ENCODE measurements at regions not wholly inside any gene's neighbourhood (a gene's known extent, or its start where the extent isn't known, plus 50 kb on each side); places are given as distances from the start of the nearest gene placed in this dataset.
"Not testable (repeated sequence)": the region's sequence is repeated elsewhere in the genome, so short reads cannot be mapped to it uniquely, and the experiment has no call there.

DNA sequence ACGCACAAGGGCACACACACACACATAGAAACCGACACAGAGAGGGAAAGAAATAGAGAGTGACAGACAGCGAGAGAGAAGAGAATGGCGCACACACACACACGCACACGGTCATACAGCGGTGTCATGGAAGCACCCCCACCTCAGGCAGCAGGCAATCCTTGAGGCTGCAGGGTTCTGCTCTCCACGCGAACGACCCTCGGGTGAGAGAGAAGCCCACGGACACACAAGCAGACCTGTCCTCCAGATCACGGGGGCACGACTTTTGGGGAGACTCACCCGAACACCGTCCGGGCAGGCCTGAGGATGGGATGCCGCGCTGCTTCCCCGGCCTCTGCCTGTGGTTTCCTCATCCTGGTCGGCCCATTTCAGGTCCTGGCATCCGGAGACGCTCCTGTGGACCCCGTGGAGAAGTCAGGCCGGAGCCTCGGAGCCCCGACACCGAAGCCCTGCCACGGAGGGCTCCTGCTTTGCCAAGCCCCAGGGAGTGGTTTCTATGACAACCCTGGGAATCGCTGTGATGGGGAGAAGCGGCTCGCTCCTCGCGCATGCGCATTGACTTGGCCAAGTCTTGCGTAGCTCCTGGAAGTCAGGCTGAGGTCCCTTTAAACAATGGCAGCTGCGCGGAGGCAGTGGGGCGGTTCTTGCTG, 118.2 kb upstream of the KCNJ18 start:
- DNase-seq (ENCODE audit: low read depth in 1 of 2, low spot score in 1 of 2) = no peak
- no peak overlapping the region for H3K4me3 ChIP-seq (replicated peaks; ENCODE audit: insufficient read depth, low read length)
- no peak overlapping the region for H3K27ac ChIP-seq (replicated peaks)
- TF ChIP-seq POLR2AphosphoS5 (IDR thresholded peaks at IDR 0.05; ENCODE audit: low read depth) (no peak), GABPA (IDR thresholded peaks at IDR 0.05; ENCODE audit: low read depth) (no peak), SPI1 (IDR thresholded peaks at IDR 0.05; ENCODE audit: borderline replicate concordance, low read depth) (no peak)
- TF ChIP-seq, protein P1, sequence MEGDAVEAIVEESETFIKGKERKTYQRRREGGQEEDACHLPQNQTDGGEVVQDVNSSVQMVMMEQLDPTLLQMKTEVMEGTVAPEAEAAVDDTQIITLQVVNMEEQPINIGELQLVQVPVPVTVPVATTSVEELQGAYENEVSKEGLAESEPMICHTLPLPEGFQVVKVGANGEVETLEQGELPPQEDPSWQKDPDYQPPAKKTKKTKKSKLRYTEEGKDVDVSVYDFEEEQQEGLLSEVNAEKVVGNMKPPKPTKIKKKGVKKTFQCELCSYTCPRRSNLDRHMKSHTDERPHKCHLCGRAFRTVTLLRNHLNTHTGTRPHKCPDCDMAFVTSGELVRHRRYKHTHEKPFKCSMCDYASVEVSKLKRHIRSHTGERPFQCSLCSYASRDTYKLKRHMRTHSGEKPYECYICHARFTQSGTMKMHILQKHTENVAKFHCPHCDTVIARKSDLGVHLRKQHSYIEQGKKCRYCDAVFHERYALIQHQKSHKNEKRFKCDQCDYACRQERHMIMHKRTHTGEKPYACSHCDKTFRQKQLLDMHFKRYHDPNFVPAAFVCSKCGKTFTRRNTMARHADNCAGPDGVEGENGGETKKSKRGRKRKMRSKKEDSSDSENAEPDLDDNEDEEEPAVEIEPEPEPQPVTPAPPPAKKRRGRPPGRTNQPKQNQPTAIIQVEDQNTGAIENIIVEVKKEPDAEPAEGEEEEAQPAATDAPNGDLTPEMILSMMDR (IDR thresholded peaks at IDR 0.05; ENCODE audit: insufficient read depth, low read length) = no peak
- TF ChIP-seq, protein P2, sequence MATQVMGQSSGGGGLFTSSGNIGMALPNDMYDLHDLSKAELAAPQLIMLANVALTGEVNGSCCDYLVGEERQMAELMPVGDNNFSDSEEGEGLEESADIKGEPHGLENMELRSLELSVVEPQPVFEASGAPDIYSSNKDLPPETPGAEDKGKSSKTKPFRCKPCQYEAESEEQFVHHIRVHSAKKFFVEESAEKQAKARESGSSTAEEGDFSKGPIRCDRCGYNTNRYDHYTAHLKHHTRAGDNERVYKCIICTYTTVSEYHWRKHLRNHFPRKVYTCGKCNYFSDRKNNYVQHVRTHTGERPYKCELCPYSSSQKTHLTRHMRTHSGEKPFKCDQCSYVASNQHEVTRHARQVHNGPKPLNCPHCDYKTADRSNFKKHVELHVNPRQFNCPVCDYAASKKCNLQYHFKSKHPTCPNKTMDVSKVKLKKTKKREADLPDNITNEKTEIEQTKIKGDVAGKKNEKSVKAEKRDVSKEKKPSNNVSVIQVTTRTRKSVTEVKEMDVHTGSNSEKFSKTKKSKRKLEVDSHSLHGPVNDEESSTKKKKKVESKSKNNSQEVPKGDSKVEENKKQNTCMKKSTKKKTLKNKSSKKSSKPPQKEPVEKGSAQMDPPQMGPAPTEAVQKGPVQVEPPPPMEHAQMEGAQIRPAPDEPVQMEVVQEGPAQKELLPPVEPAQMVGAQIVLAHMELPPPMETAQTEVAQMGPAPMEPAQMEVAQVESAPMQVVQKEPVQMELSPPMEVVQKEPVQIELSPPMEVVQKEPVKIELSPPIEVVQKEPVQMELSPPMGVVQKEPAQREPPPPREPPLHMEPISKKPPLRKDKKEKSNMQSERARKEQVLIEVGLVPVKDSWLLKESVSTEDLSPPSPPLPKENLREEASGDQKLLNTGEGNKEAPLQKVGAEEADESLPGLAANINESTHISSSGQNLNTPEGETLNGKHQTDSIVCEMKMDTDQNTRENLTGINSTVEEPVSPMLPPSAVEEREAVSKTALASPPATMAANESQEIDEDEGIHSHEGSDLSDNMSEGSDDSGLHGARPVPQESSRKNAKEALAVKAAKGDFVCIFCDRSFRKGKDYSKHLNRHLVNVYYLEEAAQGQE (IDR thresholded peaks at IDR 0.05; ENCODE audit: insufficient replicate concordance, low read depth) = no peak
- no peaks in the 10 kb centered on the region for H3K27me3 ChIP-seq (ENCODE audit: insufficient read depth, poor library complexity, severe bottlenecking)

DNA sequence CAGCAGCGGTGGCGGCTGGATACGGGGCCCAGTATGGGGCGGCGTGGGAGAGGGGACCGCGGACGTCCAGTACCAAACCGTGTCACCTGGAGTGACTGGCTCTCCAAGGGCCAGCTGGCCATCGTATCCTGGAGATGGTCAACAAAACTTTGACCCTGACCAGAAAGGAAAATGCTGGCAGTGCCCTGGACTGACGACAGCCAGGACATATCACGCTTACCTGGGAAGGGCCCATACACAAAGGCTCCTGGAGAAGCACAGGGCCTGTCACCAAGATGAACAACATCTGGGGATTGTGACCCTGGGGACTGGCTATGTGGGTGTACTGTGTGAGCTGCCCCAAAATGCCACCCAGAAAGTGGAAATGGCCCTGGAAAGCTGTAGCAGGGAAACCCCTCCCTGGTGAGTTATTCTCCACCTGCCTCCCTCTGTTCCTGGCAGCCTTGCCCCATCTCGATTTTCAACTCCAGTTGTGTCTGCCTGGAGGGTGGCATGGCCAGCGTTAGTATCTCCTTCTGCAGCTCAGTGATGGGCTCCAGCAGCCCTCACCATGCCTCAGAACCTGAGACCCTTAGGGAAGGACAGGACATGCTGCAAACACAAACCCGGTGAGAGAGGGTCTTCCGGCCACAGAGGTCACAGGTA, 117.6 kb upstream of the KCNJ18 start:
- H3K27ac ChIP-seq (replicated peaks); H3K27me3 ChIP-seq (ENCODE audit: insufficient read depth, poor library complexity, severe bottlenecking); DNase-seq (ENCODE audit: low read depth in 1 of 2, low spot score in 1 of 2); H3K4me3 ChIP-seq (replicated peaks; ENCODE audit: insufficient read depth, low read length): not testable (repeated sequence)

DNA sequence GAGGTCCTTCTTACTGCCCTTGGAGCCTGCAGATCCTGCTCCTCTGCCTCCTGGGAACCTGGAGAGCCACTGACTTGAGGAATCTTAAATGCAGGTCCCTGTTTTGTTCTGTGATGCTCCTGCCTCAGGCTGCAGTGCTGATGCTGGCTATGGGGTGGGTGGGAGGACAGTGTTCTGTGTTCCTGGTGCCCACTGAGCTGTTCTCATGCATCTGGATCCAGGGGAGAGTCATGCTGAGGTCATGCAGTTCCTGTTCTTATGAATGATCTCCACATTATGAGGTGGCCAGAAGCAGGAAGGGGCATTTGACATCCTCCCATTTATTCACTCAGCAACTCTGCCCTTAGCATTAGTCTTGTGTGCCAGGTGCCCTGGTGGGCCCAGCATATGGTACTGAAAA, 113.5 kb upstream of the KCNJ18 start:
- DNase-seq (ENCODE audit: low read depth in 1 of 2, low spot score in 1 of 2); H3K4me3 ChIP-seq (replicated peaks; ENCODE audit: insufficient read depth, low read length); H3K27ac ChIP-seq (replicated peaks); H3K27me3 ChIP-seq (ENCODE audit: insufficient read depth, poor library complexity, severe bottlenecking): not testable (repeated sequence)

DNA sequence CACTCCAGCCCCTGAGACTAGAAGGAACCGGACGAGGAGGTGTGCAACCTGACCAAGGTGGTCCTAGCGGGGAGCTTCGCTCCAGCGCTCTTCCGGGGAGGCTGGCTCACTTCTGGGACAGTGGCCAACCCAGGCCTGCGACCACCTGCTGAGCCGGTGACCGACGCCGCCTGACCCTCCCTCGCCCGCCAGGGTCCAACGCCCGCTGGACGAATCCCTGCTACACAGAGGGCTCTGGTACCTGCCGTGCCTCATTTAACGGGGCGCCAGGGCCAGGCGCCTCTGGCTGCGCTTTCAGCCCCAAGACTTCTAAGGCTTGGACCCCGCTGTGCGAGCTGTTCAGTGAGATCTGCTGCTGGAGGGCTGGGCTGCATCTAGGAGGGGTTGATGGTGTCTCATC, 99.5 kb upstream of the KCNJ18 start:
- Histone ChIP-seq H3K27ac (replicated peaks) (no peak overlapping the region), H3K4me3 (replicated peaks; ENCODE audit: insufficient read depth, low read length) (no peak overlapping the region), H3K27me3 (ENCODE audit: insufficient read depth, poor library complexity, severe bottlenecking) (no peaks in the 10 kb centered on the region)
- no peak for DNase-seq (ENCODE audit: low read depth in 1 of 2, low spot score in 1 of 2)
- TF ChIP-seq POLR2AphosphoS5 (IDR thresholded peaks at IDR 0.05; ENCODE audit: low read depth) = no peak
- TF ChIP-seq SPI1 (IDR thresholded peaks at IDR 0.05; ENCODE audit: borderline replicate concordance, low read depth) = no peak
- TF ChIP-seq, protein P2 (IDR thresholded peaks at IDR 0.05; ENCODE audit: insufficient replicate concordance, low read depth) = no peak
- TF ChIP-seq, protein P1 (IDR thresholded peaks at IDR 0.05; ENCODE audit: insufficient read depth, low read length) = no peak
- TF ChIP-seq GABPA (IDR thresholded peaks at IDR 0.05; ENCODE audit: low read depth) = no peak

DNA sequence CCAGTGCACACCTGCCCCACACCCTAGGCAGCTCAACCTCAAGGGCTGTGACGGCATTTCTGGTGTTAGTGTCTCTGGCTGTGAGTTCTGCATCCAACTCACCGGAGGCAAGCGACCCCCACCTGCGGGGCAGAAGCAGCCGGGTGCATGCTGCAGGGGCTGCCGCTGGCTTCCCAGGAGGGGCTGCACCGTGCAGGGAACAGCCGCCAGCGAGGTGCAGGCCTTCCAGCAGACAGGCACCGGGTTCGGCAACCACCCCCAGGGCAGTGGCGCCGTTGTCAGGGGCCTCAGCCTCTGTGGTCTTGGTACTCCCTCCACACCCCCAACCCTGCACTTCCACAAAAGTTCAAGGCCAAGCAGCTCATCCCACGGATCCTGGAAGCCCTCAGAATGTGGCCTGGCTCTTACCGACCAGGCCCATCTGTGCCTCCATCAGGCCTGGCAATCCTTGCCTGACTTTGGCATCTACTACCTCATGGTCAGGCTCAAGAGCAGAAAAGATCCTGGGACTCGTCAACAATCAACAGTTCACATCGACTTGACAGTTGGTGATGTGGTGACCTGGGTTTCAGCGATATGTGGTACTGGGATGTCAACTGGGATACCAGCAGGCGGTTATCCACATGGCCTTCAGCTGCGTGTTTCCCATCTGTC, 98.7 kb upstream of the KCNJ18 start:
- H3K4me3 ChIP-seq (replicated peaks; ENCODE audit: insufficient read depth, low read length); DNase-seq (ENCODE audit: low read depth in 1 of 2, low spot score in 1 of 2): not testable (repeated sequence)

More for the DNA sequence above, 98.7 kb upstream of the KCNJ18 start:
- H3K27me3 ChIP-seq (ENCODE audit: insufficient read depth, poor library complexity, severe bottlenecking); H3K27ac ChIP-seq (replicated peaks): not testable (repeated sequence)
